Hematopoietic multipotent progenitor cell treated with erythropoietin and hydrocortisone succinate and interleukin-3 and kit ligand, for 15 days (in vitro differentiated cells): ENCODE measurements at regions not wholly inside any gene's neighbourhood (a gene's known extent, or its start where the extent isn't known, plus 50 kb on each side); places are given as distances from the start of the nearest gene placed in this dataset.

ENCODE experiments used
- DNase-seq: peaks from one replicate; pipeline ENCODE4 v3.0.0-alpha.2; 2015; ENCODE audit warnings: low spot score

DNA sequence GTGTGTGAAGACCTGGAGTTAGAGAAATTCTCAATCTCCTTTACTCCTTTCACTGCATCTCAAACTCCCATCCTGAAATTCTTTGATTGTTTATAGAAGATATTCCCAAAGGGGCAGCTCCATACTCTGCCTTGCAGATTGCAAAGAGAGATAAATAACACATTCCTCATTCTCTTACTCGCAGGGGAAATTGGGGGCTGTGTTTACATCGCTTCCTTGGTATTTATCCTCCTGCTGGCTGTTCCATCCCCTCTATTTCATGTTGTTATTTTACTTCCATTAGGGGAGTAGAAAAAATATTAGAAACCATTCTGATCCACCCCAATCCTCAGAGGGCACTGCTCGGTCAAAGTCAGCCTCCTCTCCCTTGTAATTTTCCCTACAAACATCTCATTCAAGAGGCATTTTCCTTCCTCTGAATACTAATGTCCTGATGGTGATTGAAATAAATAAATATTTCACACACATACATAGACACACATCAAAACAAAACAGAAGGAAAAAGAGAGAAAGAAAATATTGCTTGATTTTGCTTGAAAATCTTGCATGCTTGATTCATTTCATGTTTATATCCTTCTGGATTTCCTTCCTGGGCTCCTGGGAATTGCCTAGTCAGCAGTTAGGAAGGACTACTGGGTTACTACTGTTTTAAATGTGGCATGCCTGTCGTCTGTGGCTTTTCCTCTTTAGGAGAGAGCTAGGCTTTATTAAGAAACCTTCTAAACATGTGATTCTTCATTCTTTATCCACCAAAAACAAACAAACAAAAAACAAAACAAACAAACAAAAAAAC lies 420.1 kb upstream of the PAPPA start:
- no peak for DNase-seq

DNA sequence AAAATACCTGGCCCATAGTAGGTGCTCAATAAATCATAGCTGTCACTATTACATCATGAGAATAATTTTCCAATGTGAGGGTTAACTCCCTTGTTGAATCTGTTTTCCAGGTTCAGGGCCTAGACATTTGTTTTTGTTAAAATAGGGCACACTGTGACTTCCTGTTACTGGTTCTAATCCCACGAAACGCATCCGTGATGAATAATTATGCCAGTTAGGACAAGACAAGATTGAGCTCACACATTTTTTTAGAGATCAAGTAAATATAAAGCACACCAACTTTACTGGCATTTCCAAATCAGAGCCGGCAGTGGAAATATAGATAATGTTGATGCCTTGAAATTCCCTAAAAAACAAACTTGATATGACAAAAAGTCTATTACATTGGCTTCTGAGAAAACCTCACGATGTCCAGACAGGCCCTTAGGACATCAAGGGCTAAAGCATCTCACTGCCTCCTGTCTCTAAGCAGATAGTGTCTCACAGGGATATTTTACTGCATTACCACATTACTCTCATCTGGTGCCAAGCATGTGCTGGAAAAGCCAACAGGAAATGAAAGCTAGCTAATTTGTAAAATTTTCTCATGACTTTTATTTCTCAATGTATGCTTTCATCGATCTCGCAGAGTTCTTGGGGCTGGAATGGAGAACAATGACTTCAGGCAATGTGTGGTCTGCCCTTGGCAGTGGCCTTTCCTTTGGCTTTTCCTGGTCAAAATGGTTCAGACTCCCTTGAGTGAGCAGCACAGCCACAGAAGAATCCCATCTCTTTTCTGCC lies 414.3 kb upstream of the PAPPA start:
- DNase-seq = no peak

DNA sequence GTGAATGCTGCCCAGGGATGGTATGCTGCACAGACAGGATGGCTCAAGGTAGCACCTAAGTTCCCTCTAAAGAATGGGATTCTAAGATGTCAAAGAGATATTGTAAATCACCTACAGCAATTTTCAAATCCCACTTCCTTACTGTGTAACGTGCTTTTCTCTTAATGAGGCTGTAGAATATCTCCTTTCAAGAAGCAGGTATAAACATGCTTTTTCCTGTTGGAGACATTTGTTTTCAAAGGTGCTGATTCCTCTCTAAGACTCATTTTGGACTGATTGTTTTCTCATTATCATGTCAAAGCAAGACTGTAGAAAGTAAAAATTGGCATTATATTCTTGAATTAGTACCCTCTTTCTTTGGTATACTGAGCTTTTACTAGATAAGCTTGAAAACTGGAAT lies 412.6 kb upstream of the PAPPA start:
- DNase-seq = no peak

DNA sequence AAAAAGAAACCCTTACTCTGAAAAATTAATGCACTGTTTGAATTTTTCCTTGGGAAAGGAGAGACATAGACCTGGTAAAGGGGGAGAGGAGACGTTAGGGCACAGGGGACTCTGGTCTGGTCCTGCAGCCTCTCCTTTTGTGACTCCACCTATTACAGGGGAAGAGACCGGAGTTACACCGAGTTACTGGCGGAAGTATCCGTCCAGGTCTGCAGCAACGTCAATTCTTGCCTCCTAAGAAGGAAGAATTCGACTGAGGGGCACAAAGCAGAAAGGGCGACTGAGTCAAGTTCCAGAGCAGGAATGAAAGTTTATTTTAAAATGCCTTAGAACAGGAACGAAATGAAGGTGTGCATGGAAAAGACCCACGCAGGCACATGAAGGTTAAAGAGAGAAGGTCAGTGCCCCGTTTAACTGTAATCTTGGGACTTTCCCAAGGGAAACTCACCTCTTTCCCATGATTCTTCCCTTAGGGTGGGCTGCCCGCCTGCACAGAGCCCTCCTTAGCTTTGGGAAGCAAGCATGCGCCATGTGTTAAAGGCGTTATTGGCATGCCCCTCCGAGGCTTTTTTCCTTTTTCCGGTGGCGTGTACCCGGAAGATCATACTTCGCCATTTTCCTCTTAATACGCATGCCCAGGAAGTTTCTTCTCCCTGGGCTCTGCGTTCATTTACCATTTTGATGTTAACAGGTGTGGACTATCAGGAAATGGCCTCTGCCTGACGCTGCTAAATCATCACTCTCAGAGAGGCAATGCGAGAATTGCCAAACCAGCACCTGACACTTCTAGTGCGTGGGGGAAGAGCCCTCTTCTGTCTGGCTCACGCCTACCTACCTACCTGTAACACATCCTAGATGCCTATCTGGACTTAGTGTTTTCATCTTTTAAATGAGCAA lies 409.6 kb upstream of the PAPPA start:
- no peak for DNase-seq

DNA sequence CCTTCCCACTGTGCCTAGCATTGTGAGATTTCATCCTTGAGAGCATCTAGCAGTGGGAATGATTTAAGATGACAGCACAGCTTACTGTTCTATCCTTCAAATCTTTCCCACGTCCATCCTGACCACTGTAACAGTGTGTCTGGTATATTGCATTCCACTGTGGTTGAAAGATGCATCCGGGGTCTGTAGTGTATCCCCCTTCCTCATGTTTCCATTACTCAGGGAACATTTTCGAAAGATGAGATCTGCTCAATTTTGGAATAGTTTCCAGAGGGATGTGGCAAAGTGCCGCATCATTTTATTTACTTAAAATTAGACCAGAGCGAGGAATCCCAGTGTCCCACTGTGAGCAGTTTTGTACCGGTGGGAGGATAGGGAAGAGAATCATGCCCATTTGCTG lies 407.1 kb upstream of the PAPPA start:
- no peak for DNase-seq

DNA sequence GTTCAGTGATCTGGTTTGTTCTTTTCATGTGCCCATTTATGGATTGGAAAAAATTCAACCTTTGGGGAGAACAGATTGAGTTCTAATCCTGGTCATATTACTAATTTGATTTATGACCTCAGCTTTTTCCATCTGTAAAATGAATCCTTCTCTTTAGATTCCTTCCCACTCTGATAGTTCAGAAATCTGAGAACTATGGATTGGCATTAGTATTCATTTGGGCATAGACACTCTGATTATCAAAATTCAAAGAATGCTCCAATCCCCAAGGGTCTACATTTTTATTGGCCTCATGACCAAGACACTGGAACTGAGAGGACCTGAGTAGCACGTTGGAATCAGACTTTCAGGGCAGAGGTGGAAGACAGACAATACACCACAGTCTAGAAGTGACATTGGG lies 405.9 kb upstream of the PAPPA start:
- DNase-seq = no peak

DNA sequence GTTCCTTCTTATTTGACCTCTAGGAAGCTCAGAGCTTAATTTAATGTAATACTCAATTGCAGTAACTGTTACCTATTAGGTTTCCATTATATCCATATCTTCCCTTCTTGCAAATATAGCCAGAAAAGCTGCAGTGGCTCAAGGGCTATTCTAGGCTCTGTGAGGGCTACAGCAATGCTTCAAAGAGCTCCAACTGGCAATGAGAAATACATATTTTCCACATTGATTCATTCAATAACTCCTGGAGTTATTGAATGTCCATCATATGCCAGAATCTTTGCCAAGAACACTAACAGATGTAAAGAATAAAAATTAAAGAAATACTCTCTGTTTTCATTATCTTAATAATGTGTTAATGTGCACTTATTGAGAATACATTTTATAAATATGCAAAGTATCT lies 396.9 kb upstream of the PAPPA start:
- no peak for DNase-seq

DNA sequence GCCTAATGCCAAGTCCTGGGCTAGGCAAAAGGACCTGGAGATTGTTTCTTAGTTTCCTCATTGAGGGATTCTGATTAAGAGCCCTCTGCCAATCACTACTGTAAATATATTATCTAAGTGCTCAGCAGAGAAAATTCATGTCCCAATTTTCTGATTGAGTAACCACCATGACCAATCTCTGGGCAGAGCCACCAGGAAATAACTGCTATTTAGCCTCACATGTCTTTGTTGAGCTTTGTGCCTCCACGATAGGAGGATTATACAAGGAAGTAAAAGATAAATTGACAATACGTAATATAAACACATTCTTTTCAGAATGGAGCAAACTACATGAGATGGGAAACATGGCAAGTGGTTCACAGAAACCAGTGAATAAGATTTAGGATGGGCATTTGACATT lies 396.1 kb upstream of the PAPPA start:
- no peak for DNase-seq

DNA sequence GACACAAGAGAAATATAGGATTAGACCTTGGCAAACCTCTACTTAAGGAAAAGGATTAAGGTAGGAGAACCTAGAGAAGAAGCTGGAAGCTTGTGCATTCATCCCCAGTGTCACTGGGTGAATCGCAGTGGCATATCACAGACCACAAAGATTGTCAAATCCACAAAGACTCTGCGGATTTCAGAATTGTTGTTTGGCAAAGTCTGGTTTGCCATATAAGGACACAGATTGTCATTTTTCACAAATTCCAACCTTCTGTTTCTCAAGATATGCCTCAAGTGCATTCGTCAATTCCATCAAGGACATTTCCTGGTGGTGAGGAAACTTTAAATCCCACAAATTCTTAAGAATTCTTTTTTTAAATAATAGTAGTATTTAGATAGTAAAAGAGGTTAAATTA lies 395.1 kb upstream of the PAPPA start:
- DNase-seq = no peak

DNA sequence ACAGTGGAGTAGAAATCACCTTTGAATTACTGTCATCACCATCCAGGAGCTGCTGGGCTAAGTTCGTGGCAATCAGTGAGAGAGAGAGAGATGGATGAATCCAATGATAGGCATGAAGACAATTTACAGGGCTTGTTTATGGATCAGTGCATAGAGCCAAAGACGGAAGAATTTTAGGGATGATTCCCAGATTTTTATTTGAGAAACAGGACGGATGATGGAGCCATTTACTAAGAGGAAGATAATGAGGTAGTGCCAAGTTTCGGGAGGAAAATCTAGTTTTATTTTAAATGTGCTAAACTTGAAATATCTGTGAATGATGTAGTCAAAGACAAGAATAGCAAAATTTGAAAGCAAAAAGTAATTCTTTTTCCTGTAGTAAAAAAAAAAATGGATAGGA lies 394.2 kb upstream of the PAPPA start:
- no peak for DNase-seq

DNA sequence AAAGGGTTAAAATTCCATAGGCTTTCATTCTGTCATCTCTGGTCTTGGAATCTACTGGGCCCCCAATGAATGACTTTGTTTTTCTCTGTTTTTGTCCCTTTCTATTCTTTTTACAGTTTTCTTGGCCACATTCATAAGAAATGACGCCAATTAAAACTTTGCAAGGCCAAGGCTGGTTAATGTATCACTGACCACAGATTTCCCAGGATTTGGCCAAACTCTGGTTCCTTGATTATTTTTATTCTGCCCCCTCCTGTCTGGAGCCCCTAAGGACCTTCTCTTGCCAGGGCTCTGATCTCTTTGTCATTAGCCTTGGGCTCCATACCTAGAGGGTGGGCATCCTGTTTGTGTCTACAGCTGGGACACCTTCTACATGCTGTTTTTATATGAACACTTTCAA lies 388.9 kb upstream of the PAPPA start:
- no peak for DNase-seq

DNA sequence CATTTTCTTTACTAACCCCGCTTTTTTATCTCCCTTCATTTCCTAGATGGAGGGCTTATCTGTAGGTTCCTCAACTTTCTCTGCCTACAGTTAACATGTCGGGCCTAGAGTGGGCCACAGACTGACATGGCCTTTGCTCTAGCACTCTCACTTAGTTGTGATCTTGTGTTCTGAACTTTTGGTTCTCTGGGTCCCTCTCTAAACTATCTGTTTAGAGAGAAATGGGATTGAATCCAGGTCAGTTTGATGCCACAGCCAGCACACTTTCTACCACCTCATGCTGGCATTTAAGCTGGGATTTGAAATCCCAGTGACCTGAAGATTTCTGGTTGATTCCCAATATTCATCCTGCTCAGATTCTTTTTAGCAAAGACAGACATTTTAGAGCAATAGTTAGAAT lies 388.5 kb upstream of the PAPPA start:
- DNase-seq = no peak

DNA sequence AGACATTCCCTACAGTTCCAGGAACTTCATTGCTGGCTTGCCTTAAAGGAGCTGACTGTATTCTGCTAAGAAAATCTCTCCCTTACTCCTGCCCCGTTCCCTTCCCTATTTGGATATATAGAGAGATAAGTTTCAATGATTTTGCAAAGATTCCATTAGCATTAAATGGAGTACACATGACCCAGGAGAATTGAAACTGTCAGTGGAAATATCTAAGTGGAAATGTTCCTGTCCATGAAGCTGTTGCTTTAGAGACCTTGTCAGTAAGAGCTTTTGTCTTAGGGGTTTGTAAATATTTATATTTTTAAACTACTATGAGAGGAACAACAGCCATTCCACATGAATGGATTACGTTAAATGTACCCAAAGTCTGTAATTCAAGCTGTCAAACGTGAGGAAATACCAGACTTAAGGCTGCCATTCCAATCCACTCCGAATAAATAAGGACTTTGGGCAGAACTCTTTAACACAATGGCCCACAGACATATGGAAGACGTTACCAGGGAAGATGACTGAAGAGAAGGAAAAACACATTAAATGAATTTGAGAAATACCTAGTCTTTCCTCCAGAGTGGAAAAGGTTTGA lies 387.1 kb upstream of the PAPPA start:
- no peak for DNase-seq

DNA sequence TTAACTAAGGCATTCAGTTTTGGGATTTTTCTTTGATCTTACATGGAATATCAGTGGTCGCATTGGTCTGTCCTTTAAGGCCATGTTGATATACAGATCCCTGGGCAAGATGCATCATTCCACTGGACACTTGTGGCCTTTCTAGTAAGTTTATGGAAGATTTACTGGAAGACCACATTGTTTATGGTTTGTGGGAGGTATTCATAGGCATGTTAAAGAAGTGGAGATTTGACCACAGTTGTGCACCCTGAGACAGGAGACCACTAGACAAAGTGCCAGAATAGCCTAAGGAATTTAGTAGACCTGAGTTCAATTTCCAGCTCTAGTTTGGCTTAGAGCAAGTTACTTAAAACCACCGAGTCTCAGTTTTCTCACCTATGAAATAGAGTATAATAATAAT lies 383.1 kb upstream of the PAPPA start:
- DNase-seq = no peak

DNA sequence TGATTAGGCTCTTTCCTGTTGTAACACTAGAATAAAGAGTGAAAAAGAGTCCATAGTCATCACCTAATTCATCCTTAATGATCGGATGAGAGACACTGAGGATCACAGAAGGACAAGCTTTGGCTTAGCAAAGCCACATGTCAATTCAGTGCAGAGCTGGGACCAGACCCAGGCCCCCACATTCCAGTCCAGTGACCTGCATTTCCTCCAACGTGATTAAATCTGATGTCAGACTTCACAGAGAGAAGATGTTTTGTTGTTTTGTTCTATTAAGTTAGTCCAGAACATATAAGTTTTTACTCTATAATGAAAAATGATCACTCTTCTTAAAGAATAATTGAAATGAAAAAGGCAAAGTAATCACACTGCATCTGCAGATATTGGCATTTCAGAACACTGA lies 377.9 kb upstream of the PAPPA start:
- no peak for DNase-seq

DNA sequence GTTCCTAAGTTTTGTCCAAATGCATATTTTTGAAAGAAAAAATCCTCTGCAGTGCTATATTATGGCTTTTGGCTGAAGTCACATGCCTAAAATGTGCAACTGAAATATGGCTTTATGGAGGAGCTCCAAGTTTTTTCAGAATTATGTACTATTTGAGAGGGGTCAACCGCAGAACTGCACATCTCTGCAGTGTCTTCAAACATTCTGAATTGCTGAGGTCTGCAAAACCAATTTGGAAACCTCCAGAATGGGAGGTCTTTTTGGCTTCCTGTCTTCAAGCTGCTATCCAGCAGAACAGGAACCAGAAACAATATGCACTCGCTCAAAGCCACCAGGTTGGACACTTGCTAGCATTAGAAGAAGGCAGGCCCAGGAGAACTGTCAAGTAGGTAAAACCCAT lies 376.0 kb upstream of the PAPPA start:
- no peak for DNase-seq

DNA sequence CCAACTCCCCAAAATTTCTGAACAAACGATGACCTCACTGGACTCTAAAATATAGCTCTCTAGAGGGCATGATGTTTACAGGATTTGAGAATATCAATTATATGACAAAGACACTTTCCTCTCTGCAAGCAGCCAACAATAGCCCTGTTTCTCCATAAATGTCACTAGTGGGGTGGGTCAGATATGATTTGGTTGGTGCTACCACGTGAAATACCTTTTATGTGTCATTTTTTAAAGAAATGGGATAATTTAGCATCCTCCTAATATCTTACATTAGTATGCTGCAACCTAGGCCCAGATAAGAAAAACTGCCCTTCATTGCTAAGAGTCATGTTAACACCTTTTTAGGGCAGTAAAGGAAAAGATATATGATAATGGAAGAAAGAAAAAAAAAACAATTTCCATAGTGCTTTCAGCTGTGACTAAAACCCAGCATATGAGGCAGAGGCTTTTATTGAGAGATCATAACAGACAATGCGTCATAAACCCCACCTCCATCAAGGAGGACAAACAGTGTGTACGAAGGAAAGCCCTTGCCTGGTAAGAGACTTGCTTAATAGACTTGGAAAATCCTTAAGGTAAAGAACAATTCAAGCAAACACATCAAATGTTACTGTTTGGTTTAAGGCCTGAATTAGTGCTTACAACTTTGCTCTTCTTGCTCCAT lies 372.4 kb upstream of the PAPPA start:
- DNase-seq = no peak

DNA sequence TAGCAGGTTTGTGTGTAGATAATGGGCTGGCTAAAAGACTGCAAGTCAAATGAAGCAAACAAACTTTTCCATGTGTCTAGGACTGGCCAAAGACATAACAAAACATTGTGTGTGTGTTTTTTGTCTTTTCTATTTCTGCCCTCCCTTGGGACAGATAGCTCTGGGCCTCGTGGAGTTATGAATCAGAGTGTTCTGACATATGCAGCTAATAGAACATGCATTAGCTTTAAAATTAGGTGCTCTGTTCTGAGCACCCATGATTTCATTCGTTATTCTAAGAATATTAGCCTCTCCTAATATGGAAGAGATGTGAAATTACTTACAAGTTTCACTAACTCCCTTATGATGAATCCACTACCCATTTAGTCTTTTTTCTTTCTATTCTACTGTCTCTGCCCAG lies 367.3 kb upstream of the PAPPA start:
- no peak for DNase-seq

DNA sequence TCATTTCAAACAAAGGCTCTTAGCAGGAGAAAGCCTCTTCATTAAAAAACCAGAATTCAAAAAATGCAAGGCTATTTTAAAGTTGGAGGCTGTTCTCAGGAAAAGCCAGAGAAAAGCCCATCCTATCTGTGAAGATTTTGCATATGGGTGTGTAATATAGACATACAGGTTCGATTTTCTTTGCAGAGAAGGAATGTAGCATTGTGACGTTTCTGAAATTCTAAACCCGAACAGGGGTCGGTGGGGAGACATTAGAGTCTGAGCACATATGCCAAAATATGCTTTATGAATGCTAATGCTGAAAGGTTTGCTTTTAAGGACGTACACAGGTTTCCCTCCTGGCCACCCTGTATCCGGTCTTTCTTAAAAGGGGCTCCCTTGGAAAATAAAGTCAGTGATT lies 363.1 kb upstream of the PAPPA start:
- no peak for DNase-seq

DNA sequence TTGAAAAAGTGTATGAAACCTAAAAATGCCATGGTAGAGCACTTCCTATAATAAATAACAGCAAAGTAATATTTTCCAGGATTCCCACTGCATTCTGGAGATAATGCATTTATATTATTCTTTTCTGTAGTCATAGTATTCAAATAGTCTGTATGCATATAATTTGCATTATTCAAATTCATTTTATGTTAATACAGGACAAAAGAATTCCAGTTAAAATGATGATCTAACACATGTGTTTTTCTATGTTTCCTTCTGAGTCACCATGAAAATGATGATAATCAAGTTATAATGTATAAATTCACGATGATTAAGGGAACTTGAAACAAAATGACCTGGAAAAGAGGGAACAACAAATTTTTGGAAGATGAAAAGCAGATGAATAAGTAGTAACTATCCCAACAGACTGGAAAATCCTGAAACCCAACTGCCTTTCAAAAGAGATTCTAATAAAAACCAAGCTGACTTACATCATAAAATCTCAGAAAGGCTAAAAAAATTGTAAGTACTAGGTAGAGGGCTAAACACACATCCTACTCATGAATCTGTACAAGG lies 358.6 kb upstream of the PAPPA start:
- no peak for DNase-seq

DNA sequence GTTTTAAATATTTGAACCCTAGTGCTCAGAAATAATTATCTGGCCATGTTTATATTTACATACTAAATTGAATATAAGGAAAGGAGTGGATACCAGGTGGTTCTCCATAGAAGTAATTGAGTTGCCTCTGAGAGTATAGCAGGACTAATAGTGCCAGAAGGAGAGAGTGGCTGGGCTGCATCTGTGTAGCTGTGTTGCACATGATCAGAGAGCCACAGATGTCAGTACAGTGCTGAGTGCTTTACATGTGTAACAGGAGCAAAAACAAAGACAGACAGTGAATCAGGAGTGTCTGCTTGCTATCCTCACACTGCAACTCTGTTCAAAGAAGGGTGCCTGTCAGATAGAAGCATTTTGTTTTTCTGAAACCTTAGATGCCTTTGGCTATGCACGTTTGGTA lies 353.9 kb upstream of the PAPPA start:
- no peak for DNase-seq

DNA sequence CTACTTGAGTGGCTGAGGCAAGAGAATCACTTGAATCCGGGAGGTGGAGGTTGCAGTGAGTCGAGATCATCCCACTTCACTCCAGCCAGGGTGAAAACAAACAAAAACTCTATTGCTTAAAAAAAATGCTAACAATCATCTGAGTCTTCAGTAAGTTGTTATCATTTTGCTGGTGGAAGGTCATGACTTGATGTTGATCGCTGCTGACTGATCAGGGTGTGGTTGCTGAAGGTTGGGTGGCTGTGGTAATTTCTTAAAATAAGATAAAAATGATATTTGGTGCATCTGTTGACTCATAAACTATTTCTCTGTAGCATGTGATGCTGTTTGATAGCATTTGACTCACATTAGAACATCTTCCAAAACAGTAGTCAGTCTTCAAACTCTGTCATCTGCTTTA lies 349.4 kb upstream of the PAPPA start:
- no peak for DNase-seq
